ENCODE measurements at regions not wholly inside any gene's neighbourhood (a gene's known extent, or its start where the extent isn't known, plus 50 kb on each side); places are given as distances from the start of the nearest gene placed in this dataset.

GRCh38 chr10:108662975-108663374, 1260.3 kb downstream of the XPNPEP1 start (continued):
- TF ChIP-seq, protein P1, sequence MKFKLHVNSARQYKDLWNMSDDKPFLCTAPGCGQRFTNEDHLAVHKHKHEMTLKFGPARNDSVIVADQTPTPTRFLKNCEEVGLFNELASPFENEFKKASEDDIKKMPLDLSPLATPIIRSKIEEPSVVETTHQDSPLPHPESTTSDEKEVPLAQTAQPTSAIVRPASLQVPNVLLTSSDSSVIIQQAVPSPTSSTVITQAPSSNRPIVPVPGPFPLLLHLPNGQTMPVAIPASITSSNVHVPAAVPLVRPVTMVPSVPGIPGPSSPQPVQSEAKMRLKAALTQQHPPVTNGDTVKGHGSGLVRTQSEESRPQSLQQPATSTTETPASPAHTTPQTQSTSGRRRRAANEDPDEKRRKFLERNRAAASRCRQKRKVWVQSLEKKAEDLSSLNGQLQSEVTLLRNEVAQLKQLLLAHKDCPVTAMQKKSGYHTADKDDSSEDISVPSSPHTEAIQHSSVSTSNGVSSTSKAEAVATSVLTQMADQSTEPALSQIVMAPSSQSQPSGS (IDR thresholded peaks at IDR 0.05; ENCODE audit: low read length), result no peak
- no peak for TF ChIP-seq SIN3A (conservative IDR thresholded peaks at IDR 0.05 in 1 of 2, IDR thresholded peaks at IDR 0.05 in 1 of 2; ENCODE audit: low read depth in 1 of 2, low read length in 2 of 2)
- TF ChIP-seq ASH2L (IDR thresholded peaks at IDR 0.05; ENCODE audit: low read length), result no peak
- no peak for TF ChIP-seq CBX8 (IDR thresholded peaks at IDR 0.05; ENCODE audit: borderline replicate concordance, low read depth, low read length)
